ENCODE measurements at regions not wholly inside any gene's neighbourhood (a gene's known extent, or its start where the extent isn't known, plus 50 kb on each side); places are given as distances from the start of the nearest gene placed in this dataset.

DNA sequence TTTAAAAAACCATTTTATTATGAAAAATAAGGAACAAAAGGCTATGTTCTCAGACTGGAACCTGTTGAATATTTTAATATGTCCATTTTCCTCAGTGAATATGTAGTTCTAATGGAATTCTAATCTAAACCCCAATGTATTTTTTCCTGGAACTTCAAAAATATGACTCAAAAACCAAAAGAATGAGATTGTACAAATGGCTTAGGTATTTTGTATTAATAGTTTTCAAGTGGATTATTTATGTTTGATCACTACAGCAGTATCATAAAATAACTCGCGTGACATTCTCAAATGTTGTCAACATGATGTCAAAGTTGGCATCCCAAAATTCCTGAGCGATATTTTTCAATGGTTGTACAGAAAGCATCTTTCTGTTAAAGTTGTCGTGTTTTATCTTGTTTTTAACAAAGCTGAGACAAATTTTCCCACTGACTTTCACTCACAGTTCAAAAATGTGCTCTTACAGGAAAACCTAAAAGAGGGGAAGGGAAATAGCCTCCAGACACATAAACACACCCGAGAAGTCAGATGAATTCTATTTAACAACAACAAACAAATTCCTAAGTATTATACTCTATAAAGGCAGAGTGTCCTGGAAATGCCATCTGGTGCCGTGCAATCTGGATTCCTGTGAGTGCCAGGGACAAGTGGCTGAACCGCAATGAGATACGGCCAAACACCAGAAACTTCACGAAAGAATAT lies 68.1 kb upstream of the TAS2R1 start:
- peak; percentile 71 for DNase-seq
- Histone ChIP-seq H4K5ac (ENCODE audit: low read depth, low read length) (peak overlapping the region; percentile 74; the same call in 1 of the 2 replicates), H3K18ac (ENCODE audit: low read depth, low read length) (peak overlapping the region; percentile 92; the same call in 1 of the 2 replicates), H3K9ac (ENCODE audit: low read depth, low read length) (no peak overlapping the region), H4K8ac (ENCODE audit: low read depth in 2 of 2, low read length in 2 of 2) (peak overlapping the region in 1 of 2 experiments; percentile 55; a peak in 2 of 4 replicates), H3K9me3 (ENCODE audit: control insufficient read depth, insufficient read depth, low read length) (no peaks in the 10 kb centered on the region), H3K4me2 (ENCODE audit: low read depth, low read length) (peak overlapping the region; percentile 95), H4K91ac (ENCODE audit: insufficient read depth, low read depth, low read length) (no peak overlapping the region; the same call in 1 of the 2 replicates), H2AK5ac (ENCODE audit: low read depth, low read length) (no peak overlapping the region), H2BK20ac (ENCODE audit: low read depth, low read length) (peak overlapping the region; percentile 63; the same call in 1 of the 2 replicates), H2AFZ (replicated peaks; ENCODE audit: low read length, poor library complexity) (no peak overlapping the region), H2BK15ac (ENCODE audit: low read depth, low read length) (0 out of 3 replicates have a peak overlapping the region, but pooled peaks have one; percentile 8), H3K27me3 (ENCODE audit: control insufficient read depth, insufficient read depth, low read length) (no peaks in the 10 kb centered on the region), H3K4ac (ENCODE audit: low read depth, low read length) (peak overlapping the region; percentile 61; the same call in 1 of the 2 replicates), H3K23ac (ENCODE audit: low read depth, low read length) (no peak overlapping the region; the same call in 1 of the 2 replicates), H3K56ac (ENCODE audit: extremely low read depth, insufficient read depth, low read length) (no peak overlapping the region), H2BK5ac (ENCODE audit: low read depth, low read length, poor library complexity, severe bottlenecking) (peak overlapping the region; percentile 78), H3K4me3 (ENCODE audit: insufficient read depth, low read depth, low read length) (no peak overlapping the region), H3K4me1 (ENCODE audit: control insufficient read depth, insufficient read depth, low read length) (peaks cover 5% of the 10 kb centered on the region; the same call in 1 of the 2 replicates), H3K27ac (ENCODE audit: insufficient read depth, low read length) (peak overlapping the region; percentile 24; the same call in 1 of the 2 replicates), H3K36me3 (ENCODE audit: control insufficient read depth, insufficient read depth, low read length) (no peaks in the 10 kb centered on the region), H2AK9ac (replicated peaks; ENCODE audit: low read depth, low read length, poor library complexity) (no peak overlapping the region), H3K14ac (replicated peaks; ENCODE audit: low read depth, low read length) (no peak overlapping the region; the same call in 1 of the 2 replicates), H3K9me1 (ENCODE audit: insufficient read depth, low read length) (no peaks in the 10 kb centered on the region), H4K20me1 (ENCODE audit: insufficient read depth, low read length) (no peaks in the 10 kb centered on the region), H3K79me1 (ENCODE audit: low read depth in 1 of 2, low read length in 2 of 2) (no peaks in the 10 kb centered on the region), H2BK120ac (ENCODE audit: low read depth, low read length) (peak overlapping the region; percentile 56)
- POLR2A ChIA-PET (ENCODE audit: unreplicated experiment): interaction anchor here (0.6 to 1.1 kb wide), 2 partner anchors 10 to 349 kb away, joined by 3 to 6 read pairs; no protein-coding TSS in a partner anchor
- WGBS, 2 experiments (ENCODE audit: extremely low coverage in 2 of 2, insufficient read length in 1 of 2): no CpG with 5 or more reads among the region's 9 CpGs
- CTCF ChIA-PET: no interaction called here
- BruUV-seq (replicated peaks): no TSS peak
- intact Hi-C loops (cut with micrococcal nuclease): loop anchor here (5.0 kb wide), 2 partner anchors 46 to 151 kb away; partner anchors contain the start of gene SEMA5A
- peak; percentile 47; the same call in 1 of the 2 replicates for TF ChIP-seq BHLHE40 (IDR thresholded peaks at IDR 0.05; ENCODE audit: low read depth, low read length)
- TF ChIP-seq, protein P1, sequence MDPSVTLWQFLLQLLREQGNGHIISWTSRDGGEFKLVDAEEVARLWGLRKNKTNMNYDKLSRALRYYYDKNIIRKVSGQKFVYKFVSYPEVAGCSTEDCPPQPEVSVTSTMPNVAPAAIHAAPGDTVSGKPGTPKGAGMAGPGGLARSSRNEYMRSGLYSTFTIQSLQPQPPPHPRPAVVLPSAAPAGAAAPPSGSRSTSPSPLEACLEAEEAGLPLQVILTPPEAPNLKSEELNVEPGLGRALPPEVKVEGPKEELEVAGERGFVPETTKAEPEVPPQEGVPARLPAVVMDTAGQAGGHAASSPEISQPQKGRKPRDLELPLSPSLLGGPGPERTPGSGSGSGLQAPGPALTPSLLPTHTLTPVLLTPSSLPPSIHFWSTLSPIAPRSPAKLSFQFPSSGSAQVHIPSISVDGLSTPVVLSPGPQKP (IDR thresholded peaks at IDR 0.05; ENCODE audit: borderline replicate concordance, low read depth, low read length): no peak
- in situ Hi-C loops (cut with MboI; ENCODE audit: low sequenced_read_pairs): no loop called here
- peak; percentile 83 for ATAC-seq (ENCODE audit: low read depth)
- dilution Hi-C loops (cut with HindIII; ENCODE audit: low sequenced_read_pairs, unreplicated experiment): no loop called here

Measured in IMR-90 (cell line).